ENCODE measurements at regions not wholly inside any gene's neighbourhood (a gene's known extent, or its start where the extent isn't known, plus 50 kb on each side); places are given as distances from the start of the nearest gene placed in this dataset.

- no peak overlapping the region for H3K14ac ChIP-seq (ENCODE audit: insufficient read length)
- no peak overlapping the region for H2BK20ac ChIP-seq (ENCODE audit: low read length)
- no peaks in the 10 kb centered on the region for H3K4me1 ChIP-seq (replicated peaks in 1 of 4; ENCODE audit: control insufficient read depth in 3 of 4, insufficient read depth in 4 of 4, low read length in 3 of 4)
- no peak overlapping the region for H3K4me3 ChIP-seq (ENCODE audit: extremely low read depth in 1 of 4, insufficient read depth in 2 of 4, low read depth in 3 of 4, low read length in 4 of 4)
- no peak overlapping the region for H3K4me2 ChIP-seq (ENCODE audit: insufficient read depth in 1 of 2, low read depth in 2 of 2, low read length in 2 of 2)
- no peaks in the 10 kb centered on the region for H3K36me3 ChIP-seq (ENCODE audit: control insufficient read depth in 2 of 4, insufficient read depth in 4 of 4, low read length in 3 of 4)
- H2BK5ac ChIP-seq (ENCODE audit: low read depth, low read length) = no peak overlapping the region
- H4K8ac ChIP-seq (ENCODE audit: extremely low read depth, insufficient read depth, low read length) = no peak overlapping the region
- FAIRE-seq (no peak), DNase-seq (ENCODE audit: low read depth in 1 of 2, low spot score in 2 of 2) (no peak)
- H2BK15ac ChIP-seq (ENCODE audit: low read length) = no peak overlapping the region
- H3K18ac ChIP-seq (ENCODE audit: extremely low read depth, low read length) = no peak overlapping the region
- no peak overlapping the region for H4K91ac ChIP-seq (replicated peaks; ENCODE audit: insufficient read length, low read length)
- no peak overlapping the region for H2AK5ac ChIP-seq (ENCODE audit: low read depth, low read length)
- H2BK12ac ChIP-seq (ENCODE audit: low read depth, low read length) = no peak overlapping the region
- H3K23ac ChIP-seq (ENCODE audit: insufficient read length) = no peak overlapping the region
- H3K79me1 ChIP-seq (ENCODE audit: low read depth, low read length) = no peaks in the 10 kb centered on the region
- H3K9me3 ChIP-seq (ENCODE audit: insufficient read depth in 2 of 2, low read depth in 1 of 2, low read length in 1 of 2) = no peaks in the 10 kb centered on the region
- H2BK120ac ChIP-seq (replicated peaks; ENCODE audit: low read depth, low read length) = no peak overlapping the region
- H2AFZ ChIP-seq (ENCODE audit: low read length) = no peak overlapping the region
- no peak overlapping the region for H3K27ac ChIP-seq (ENCODE audit: low read depth, low read length)
- no peaks in the 10 kb centered on the region for H3K79me2 ChIP-seq (ENCODE audit: control insufficient read depth in 1 of 2, insufficient read depth in 2 of 2, low read length in 2 of 2)
- H3K23me2 ChIP-seq (ENCODE audit: low read depth, low read length) = no peaks in the 10 kb centered on the region
- no peaks in the 10 kb centered on the region for H4K20me1 ChIP-seq (replicated peaks in 1 of 2; ENCODE audit: control insufficient read depth in 1 of 2, insufficient read depth in 2 of 2, low read length in 2 of 2)
- no peak overlapping the region for H3K9ac ChIP-seq (replicated peaks in 1 of 4; ENCODE audit: extremely low read depth in 1 of 4, low read depth in 3 of 4, low read length in 3 of 4)
- H3K4ac ChIP-seq (replicated peaks; ENCODE audit: insufficient read length, low read depth, low read length) = no peak overlapping the region
- WGBS, 2 experiments (ENCODE audit: extremely low coverage in 1 of 2, insufficient coverage in 1 of 2, insufficient read length in 1 of 2, insufficient replicate concordance in 2 of 2, low coverage in 1 of 2, low lambda C conversion rate in 2 of 2, missing lambda C conversion rate in 1 of 2) = 96% methylated on average over 2 of the region's 2 CpGs; no CpG with 5 or more reads in 1 of the 2 experiments
- no peaks in the 10 kb centered on the region for H3K27me3 ChIP-seq (replicated peaks in 1 of 4; ENCODE audit: control insufficient read depth in 3 of 4, extremely low read depth in 1 of 4, insufficient read depth in 3 of 4, low read length in 3 of 4)
- ChIA-PET POLR2A (ENCODE audit: partially characterized antibody) (interaction anchor here (0.6 kb wide), 1 partner anchor 375 kb away, joined by 3 read pairs; no protein-coding TSS in a partner anchor), CTCF (ENCODE audit: partially characterized antibody) (no interaction called here)
- no peak overlapping the region for H4K5ac ChIP-seq (ENCODE audit: insufficient read length, low read depth, low read length)
- no peak overlapping the region for H3K56ac ChIP-seq (replicated peaks; ENCODE audit: insufficient read length, low read depth, low read length)
- TF ChIP-seq TEAD4 (IDR thresholded peaks at IDR 0.05; ENCODE audit: low read depth, low read length) (no peak), SP2 (IDR thresholded peaks at IDR 0.05; ENCODE audit: low read length) (no peak), RAD21 (IDR thresholded peaks at IDR 0.05 in 1 of 2, conservative IDR thresholded peaks at IDR 0.05 in 1 of 2; ENCODE audit: low read depth in 2 of 2, low read length in 2 of 2) (no peak), HDAC2 (IDR thresholded peaks at IDR 0.05; ENCODE audit: borderline replicate concordance in 1 of 2, low read depth in 2 of 2, low read length in 2 of 2) (no peak), ATF2 (IDR thresholded peaks at IDR 0.05; ENCODE audit: low read length) (no peak), RBBP5 (IDR thresholded peaks at IDR 0.05; ENCODE audit: borderline replicate concordance, low read depth, low read length) (no peak)
Observed at GRCh38 chr7:85714043-85714578, 527.3 kb upstream of the SEMA3D start.

Data from H1 (cell line).